Esophagus (tissue), 2 donors: ENCODE measurements at regions not wholly inside any gene's neighbourhood (a gene's known extent, or its start where the extent isn't known, plus 50 kb on each side); places are given as distances from the start of the nearest gene placed in this dataset.

ENCODE experiments used
- H3K27ac ChIP-seq, 2 donors: one replicate each; pipeline ENCODE4 v1.5.1; 2013; ENCODE audit warnings: low read depth in 2 of 2, mild to moderate bottlenecking in 2 of 2, inconsistent platforms in 1 of 2, low read length in 1 of 2, moderate library complexity in 1 of 2
- H3K27me3 ChIP-seq, 2 donors: one replicate each; pipeline ENCODE4 v1.6.1; 2013; ENCODE audit warnings: low read length in 2 of 2, control low read depth in 1 of 2, mild to moderate bottlenecking in 1 of 2; ENCODE audit not compliant: insufficient read depth in 2 of 2, control insufficient read depth in 1 of 2
- H3K36me3 ChIP-seq, 2 donors: one replicate each; pipeline ENCODE4 v1.6.1; 2013; ENCODE audit warnings: low read length in 1 of 2; ENCODE audit not compliant: control insufficient read depth in 2 of 2, insufficient read depth in 2 of 2
- H3K4me1 ChIP-seq, 2 donors: one replicate each; pipeline ENCODE4 v1.6.1; 2013; ENCODE audit warnings: low read length in 1 of 2; ENCODE audit not compliant: control insufficient read depth in 2 of 2, insufficient read depth in 2 of 2
- H3K4me3 ChIP-seq, 2 donors: one replicate each; pipeline ENCODE4 v1.5.1; 2013; ENCODE audit warnings: low read length in 2 of 2, mild to moderate bottlenecking in 2 of 2, low read depth in 1 of 2, moderate library complexity in 1 of 2
- H3K9me3 ChIP-seq, 2 donors: one replicate each; pipeline ENCODE4 v1.6.1; 2013; ENCODE audit warnings: mild to moderate bottlenecking in 2 of 2, low read depth in 1 of 2, low read length in 1 of 2, moderate library complexity in 1 of 2; ENCODE audit not compliant: control insufficient read depth in 2 of 2, insufficient read depth in 1 of 2
- WGBS, 2 donors: extraction: QIAGEN DNeasy Blood & Tissue Kit; methylation state at CpG; one replicate each; pipeline ENCODE4 v1.1.7; 2013; 5-methylcytosine and 5-hydroxymethylcytosine counted together
- donor health status: healthy with polysubstance abuse.
- donor health status: Bipolar disorder and iron deficiency.

DNA sequence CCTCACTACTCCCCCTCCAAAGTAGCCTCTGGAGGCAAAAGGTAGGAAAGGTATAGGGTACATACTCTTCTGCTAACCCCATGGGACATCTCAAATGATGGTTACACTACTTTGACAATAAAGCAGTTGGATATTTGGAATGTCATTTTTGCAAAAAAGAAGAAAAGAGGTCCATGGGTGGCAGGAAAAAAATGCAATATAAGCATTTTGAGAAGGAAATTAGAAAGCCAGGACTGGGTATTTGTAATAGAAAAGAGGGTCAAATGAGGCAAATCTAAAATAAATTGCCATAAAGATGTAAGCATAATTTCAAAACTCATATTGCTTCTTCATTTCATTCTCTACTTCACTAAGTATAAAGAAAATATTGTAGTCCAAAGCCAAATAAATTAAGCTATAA lies 280.2 kb downstream of the NOL4 start:
- no peaks in the 10 kb centered on the region for H3K9me3 ChIP-seq
- H3K36me3 ChIP-seq, result no peaks in the 10 kb centered on the region
- H3K27ac ChIP-seq, result no peak overlapping the region
- no peaks in the 10 kb centered on the region for H3K27me3 ChIP-seq
- H3K4me3 ChIP-seq, result no peak overlapping the region
- no peaks in the 10 kb centered on the region for H3K4me1 ChIP-seq

DNA sequence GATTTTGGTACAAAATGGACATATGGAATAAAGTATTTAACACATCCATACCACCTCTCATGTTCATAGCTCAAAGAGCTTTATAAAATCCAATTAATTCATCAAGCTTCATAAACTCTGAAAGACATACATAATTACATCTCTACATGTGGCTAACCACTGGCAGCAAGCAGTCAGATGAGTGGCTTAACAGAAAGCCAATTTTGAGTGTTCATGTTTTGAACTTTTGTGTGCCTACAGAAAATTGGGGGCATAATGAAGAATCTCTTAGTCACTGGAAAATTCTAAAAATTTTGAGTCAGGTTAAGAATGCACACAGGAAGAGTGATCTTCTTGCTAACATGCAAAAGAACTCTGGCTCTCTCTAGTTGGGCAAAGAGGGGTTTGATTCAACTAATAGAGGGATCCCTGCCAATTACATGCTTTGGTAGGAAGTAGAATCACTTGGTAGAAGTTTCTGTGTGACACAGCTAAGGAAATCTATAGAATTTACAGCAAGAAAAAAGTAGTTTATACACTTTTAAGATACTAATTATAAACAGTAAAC lies 287.4 kb downstream of the NOL4 start:
- no peaks in the 10 kb centered on the region for H3K9me3 ChIP-seq
- no peak overlapping the region for H3K27ac ChIP-seq
- H3K4me3 ChIP-seq, result no peak overlapping the region
- H3K27me3 ChIP-seq, result no peaks in the 10 kb centered on the region
- H3K36me3 ChIP-seq, result no peaks in the 10 kb centered on the region
- H3K4me1 ChIP-seq, result no peaks in the 10 kb centered on the region

GRCh38 chr18:33934258-33934657 lies 290.5 kb downstream of the NOL4 start:
- Histone ChIP-seq H3K4me1 (no peaks in the 10 kb centered on the region), H3K36me3 (no peaks in the 10 kb centered on the region), H3K4me3 (no peak overlapping the region), H3K9me3 (no peaks in the 10 kb centered on the region), H3K27me3 (no peaks in the 10 kb centered on the region), H3K27ac (no peak overlapping the region)
- WGBS, 2 donors, result 70 to 87% methylated on average over 1 of the region's 1 CpG

DNA sequence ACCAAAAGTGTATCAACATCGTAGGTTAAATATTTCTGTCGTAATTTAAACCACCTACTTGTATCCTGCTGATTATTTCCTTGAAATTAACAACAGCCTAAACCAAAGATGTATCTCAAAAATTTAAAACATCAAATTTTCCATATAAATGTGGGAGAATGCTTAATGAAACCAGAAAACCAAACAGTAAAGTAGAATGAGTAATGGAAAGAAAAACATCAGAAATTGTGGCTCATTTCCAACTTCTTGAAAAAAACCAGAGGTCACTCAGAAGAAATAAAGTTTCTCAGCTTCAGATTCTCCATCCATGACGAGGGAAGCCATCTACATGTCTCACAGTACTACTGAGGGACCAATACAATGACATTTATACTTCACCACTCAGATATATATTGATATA lies 296.5 kb downstream of the NOL4 start:
- H3K27me3 ChIP-seq, result no peaks in the 10 kb centered on the region
- H3K36me3 ChIP-seq, result no peaks in the 10 kb centered on the region
- no peaks in the 10 kb centered on the region for H3K9me3 ChIP-seq
- H3K27ac ChIP-seq, result no peak overlapping the region
- H3K4me1 ChIP-seq, result no peaks in the 10 kb centered on the region
- 41 to 51% methylated on average over 3 of the region's 3 CpGs for WGBS, 2 donors
- H3K4me3 ChIP-seq, result no peak overlapping the region

- Histone ChIP-seq H3K4me3 (no peak overlapping the region), H3K27ac (no peak overlapping the region), H3K9me3 (no peaks in the 10 kb centered on the region), H3K27me3 (no peaks in the 10 kb centered on the region), H3K36me3 (no peaks in the 10 kb centered on the region), H3K4me1 (no peaks in the 10 kb centered on the region)
- WGBS, 2 donors, result 74 to 79% methylated on average over 3 of the region's 3 CpGs
Measured at GRCh38 chr18:33924576-33924975, 300.1 kb downstream of the NOL4 start.

DNA sequence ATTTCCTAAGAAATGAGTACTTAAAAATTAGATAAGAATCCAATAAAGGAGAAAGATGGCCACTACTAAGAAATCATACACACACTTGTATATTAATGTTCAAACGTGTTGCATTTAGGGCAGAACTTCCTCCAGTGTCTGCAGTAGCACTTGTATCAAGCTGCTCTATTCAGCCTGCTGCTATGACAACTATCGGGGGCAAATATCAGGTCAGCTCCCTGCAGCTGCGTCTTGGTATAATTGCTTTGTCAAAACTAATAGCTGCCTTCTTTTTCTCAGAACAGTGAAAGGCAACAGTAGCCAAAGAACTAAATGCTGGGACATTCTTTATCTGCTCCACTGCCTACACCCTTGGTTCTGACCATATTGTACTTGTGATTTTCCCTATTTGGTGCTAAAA lies 300.7 kb downstream of the NOL4 start:
- H3K27ac ChIP-seq, result no peak overlapping the region
- WGBS, 2 donors, result 45 to 52% methylated on average over 3 of the region's 3 CpGs

GRCh38 chr18:33918571-33918970 lies 306.1 kb downstream of the NOL4 start:
- H3K4me3 ChIP-seq, result no peak overlapping the region
- H3K27me3 ChIP-seq, result no peaks in the 10 kb centered on the region
- WGBS, 2 donors, result 62 to 67% methylated on average over 3 of the region's 3 CpGs

More for the DNA sequence above, 300.7 kb downstream of the NOL4 start:
- Histone ChIP-seq H3K27me3 (no peaks in the 10 kb centered on the region), H3K4me1 (no peaks in the 10 kb centered on the region), H3K36me3 (no peaks in the 10 kb centered on the region), H3K9me3 (no peaks in the 10 kb centered on the region), H3K4me3 (no peak overlapping the region)

GRCh38 chr18:33916200-33916599 lies 308.5 kb downstream of the NOL4 start:
- 79 to 85% methylated on average over 4 of the region's 4 CpGs for WGBS, 2 donors
- H3K27me3 ChIP-seq, result no peaks in the 10 kb centered on the region
- H3K9me3 ChIP-seq, result no peaks in the 10 kb centered on the region
- H3K4me1 ChIP-seq, result no peaks in the 10 kb centered on the region
- no peak overlapping the region for H3K27ac ChIP-seq
- H3K36me3 ChIP-seq, result no peaks in the 10 kb centered on the region
- H3K4me3 ChIP-seq, result no peak overlapping the region

More at GRCh38 chr18:33918571-33918970, 306.1 kb downstream of the NOL4 start:
- H3K9me3 ChIP-seq, result no peaks in the 10 kb centered on the region
- H3K4me1 ChIP-seq, result no peaks in the 10 kb centered on the region
- no peaks in the 10 kb centered on the region for H3K36me3 ChIP-seq
- no peak overlapping the region for H3K27ac ChIP-seq

GRCh38 chr18:33914399-33914798 lies 310.3 kb downstream of the NOL4 start:
- Histone ChIP-seq H3K27ac (no peak overlapping the region), H3K27me3 (no peaks in the 10 kb centered on the region), H3K4me1 (no peaks in the 10 kb centered on the region), H3K9me3 (no peaks in the 10 kb centered on the region), H3K36me3 (no peaks in the 10 kb centered on the region), H3K4me3 (no peak overlapping the region)

DNA sequence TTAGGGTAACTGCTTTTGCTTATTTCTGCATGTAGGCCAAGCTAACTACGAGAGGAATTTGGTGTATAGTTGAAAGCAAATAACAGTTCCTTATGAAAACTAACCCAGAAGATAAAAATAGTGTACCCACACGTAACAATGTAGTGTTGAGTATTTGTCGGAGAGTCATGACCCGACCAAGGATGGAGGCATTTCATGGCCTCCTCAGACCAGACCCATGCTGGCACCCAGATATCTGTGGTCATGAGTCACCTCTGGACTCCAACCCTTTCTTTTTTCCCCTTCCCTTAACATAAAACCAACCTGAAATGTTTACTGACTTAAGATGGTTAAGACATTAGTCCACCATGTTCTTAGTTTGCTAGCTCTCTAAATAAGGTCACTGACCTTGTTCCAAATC lies 318.7 kb downstream of the NOL4 start:
- no peaks in the 10 kb centered on the region for H3K27me3 ChIP-seq
- no peak overlapping the region for H3K4me3 ChIP-seq
- no peaks in the 10 kb centered on the region for H3K4me1 ChIP-seq
- no peaks in the 10 kb centered on the region for H3K36me3 ChIP-seq
- H3K9me3 ChIP-seq, result no peaks in the 10 kb centered on the region
- 78 to 79% methylated on average over 4 of the region's 4 CpGs for WGBS, 2 donors
- no peak overlapping the region for H3K27ac ChIP-seq
